T-helper 1 cell treated with Interleukin-12 subunit alpha and Interleukin-12 subunit beta and Interleukin-4 antibody, amounts not matched to agents 30 μg/mL and 1 μg/mL, for 36 hours (primary cell): ENCODE measurements at regions not wholly inside any gene's neighbourhood (a gene's known extent, or its start where the extent isn't known, plus 50 kb on each side); places are given as distances from the start of the nearest gene placed in this dataset.
"Not testable (repeated sequence)": the region's sequence is repeated elsewhere in the genome, so short reads cannot be mapped to it uniquely, and the experiment has no call there.

Experiments used
- H3K27ac Mint-ChIP-seq: one replicate; pipeline ENCODE4 v1.8.0; 2021; ENCODE audit warnings: mild to moderate bottlenecking, mixed read lengths
- H3K27me3 Mint-ChIP-seq: one replicate; pipeline ENCODE4 v1.8.0; 2021; ENCODE audit warnings: low read depth, mixed read lengths
- H3K36me3 Mint-ChIP-seq: one replicate; pipeline ENCODE4 v1.8.0; 2021; ENCODE audit warnings: low read depth, mixed read lengths
- H3K4me1 Mint-ChIP-seq: one replicate; pipeline ENCODE4 v1.8.0; 2021; ENCODE audit warnings: low read depth, mixed read lengths
- H3K4me3 Mint-ChIP-seq: one replicate; pipeline ENCODE4 v1.8.0; 2021; ENCODE audit warnings: mild to moderate bottlenecking, moderate library complexity, mixed read lengths
- H3K9me3 Mint-ChIP-seq: one replicate; pipeline ENCODE4 v1.8.0; 2021; ENCODE audit warnings: mixed read lengths

DNA sequence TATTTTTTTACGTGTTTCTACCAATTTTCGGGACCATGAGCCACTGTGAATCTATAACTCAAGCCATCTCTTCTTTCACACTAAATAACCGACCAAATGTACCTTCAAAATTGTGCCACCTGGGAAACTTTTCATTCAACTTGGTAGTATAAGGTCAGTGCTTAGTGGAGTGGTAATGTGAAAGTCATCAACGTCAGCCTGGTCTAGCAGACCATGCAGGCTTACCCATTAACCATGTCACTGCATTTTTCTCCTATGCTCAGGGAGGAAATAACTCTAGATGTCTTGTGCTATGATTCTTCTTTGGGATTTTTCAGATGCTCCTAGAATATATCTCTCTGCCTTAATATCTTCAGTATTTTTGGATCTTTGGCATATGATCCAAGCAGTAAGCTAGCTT, 1075.4 kb upstream of the POT1 start:
- Mint-ChIP-seq H3K36me3 (no peaks in the 10 kb centered on the region), H3K27me3 (no peaks in the 10 kb centered on the region), H3K27ac (no peak overlapping the region), H3K9me3 (no peaks in the 10 kb centered on the region), H3K4me1 (no peaks in the 10 kb centered on the region), H3K4me3 (no peak overlapping the region)

DNA sequence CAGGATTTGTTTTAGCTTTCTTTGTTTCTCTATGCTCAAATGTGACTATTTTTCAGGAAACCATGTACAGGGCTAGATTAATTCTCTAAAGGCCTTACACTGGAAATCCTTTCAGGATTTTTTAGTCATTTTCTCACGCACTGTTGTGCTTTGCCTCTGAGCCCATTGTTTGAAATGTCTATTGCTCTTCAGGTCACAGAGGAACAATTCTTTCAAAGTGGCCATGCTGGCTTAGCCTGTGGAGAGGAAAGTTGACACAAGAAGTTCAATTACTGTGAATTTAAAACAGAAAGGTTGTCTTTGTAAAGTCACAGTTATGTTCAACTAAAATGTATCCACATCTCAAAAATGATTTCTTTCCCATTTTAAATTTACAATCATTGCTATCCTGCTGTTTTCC, 1071.7 kb upstream of the POT1 start:
- Mint-ChIP-seq H3K27ac (no peak overlapping the region), H3K9me3 (peaks cover 5% of the 10 kb centered on the region), H3K27me3 (no peaks in the 10 kb centered on the region)

DNA sequence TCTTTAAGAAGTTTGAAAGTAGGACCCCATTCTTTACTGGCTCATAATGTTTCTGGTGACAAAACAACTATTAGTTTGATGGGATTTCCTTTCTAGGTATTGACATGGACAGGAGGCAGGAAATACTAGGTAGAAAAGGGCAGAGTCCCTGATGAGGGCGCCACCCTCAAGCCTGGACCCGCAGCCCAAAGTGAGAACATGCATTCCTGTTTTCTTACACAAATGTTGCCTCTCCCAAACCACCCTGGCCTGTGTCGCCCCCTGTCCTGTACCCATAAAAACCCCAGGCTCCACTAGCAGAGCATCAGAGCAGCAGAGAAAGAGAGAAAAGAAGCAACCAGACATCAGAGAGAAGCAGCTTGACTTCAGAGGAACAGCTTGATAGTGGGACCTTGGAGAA, 1055.2 kb upstream of the POT1 start:
- no peak overlapping the region for H3K27ac Mint-ChIP-seq
- no peaks in the 10 kb centered on the region for H3K36me3 Mint-ChIP-seq
- no peak overlapping the region for H3K4me3 Mint-ChIP-seq
- H3K4me1 Mint-ChIP-seq = no peaks in the 10 kb centered on the region
- peaks cover 10% of the 10 kb centered on the region for H3K9me3 Mint-ChIP-seq
- H3K27me3 Mint-ChIP-seq = no peaks in the 10 kb centered on the region

More for the DNA sequence above, 1071.7 kb upstream of the POT1 start:
- H3K4me3 Mint-ChIP-seq = no peak overlapping the region
- H3K4me1 Mint-ChIP-seq = no peaks in the 10 kb centered on the region
- no peaks in the 10 kb centered on the region for H3K36me3 Mint-ChIP-seq

DNA sequence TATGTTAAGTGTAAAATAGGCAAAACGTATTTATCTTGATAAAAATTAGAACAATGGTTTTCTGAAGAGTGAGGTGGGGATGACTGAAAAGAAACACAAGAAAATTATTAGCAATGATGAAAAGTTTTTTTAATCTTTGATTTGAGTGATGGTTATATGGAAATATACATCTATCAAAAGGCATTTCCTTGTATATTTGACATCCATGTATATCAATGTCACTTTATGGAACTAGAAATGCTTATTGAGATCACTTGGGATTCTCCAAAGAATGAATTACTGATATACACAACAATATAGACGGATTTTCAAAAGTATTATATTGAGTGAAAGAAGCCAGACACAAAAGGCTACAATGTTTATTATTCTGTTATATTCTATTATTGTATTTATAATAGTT, 1042.0 kb upstream of the POT1 start:
- Mint-ChIP-seq H3K9me3 (peaks cover 5% of the 10 kb centered on the region), H3K4me1 (no peaks in the 10 kb centered on the region), H3K4me3 (no peak overlapping the region), H3K27me3 (no peaks in the 10 kb centered on the region), H3K27ac (no peak overlapping the region), H3K36me3 (no peaks in the 10 kb centered on the region)

DNA sequence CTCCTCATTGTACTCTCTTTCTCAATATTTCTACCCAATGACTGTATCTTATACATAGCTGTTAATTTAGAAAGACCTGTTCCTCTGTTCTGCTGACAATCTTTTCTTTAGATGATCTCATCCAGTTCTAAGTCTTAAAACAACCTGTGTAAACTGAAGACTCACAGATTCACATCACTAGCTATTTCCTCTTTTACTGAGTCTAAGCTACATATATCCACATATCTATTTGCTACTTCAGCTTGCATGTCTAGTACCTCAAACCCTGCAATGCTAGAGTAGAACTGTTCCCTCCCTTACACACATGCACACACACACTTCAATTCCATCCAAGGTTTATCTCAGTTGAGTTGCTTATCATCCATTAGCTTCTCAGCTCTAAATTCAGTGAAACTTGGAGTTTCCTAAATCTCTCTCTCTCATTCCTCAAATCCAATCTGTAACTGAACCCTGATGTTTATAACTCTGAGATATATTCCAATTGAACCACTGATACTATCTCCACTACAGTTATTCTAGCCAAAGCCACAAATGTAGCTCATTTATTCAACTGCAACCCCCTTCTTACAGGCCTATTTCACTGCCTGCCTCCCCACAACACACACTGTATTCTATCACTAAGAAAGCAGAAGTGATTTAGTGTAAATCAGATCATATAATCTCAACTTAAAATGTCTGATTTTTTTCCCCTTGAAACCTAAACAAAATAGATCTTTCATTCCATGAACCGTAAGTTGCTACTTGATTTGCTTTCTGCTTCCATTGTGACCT, 1036.8 kb upstream of the POT1 start:
- Mint-ChIP-seq H3K36me3 (no peaks in the 10 kb centered on the region), H3K27ac (no peak overlapping the region), H3K4me3 (no peak overlapping the region), H3K27me3 (no peaks in the 10 kb centered on the region), H3K4me1 (no peaks in the 10 kb centered on the region), H3K9me3 (peaks cover 5% of the 10 kb centered on the region)

DNA sequence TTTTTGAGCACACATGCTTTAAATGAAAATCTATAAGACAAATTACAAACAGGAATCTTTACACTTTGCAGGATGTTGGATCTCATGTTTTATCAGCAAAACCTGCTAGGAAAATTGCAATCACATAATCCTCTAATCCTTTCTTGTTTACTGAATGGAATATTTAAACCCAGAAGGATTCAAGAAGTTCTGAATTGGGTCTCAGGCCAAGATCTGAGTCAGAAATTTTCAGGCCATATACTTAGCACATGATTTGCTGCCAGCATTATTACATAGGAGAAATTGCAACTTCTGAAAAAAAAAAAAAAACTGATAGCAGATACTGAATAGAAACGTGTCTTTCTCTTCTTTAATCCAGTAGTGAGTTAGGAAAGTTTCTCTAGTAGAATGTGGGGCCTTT, 1005.3 kb upstream of the POT1 start:
- Mint-ChIP-seq H3K4me1 (no peaks in the 10 kb centered on the region), H3K27ac (no peak overlapping the region), H3K9me3 (peaks cover 18% of the 10 kb centered on the region), H3K4me3 (no peak overlapping the region), H3K36me3 (no peaks in the 10 kb centered on the region), H3K27me3 (no peaks in the 10 kb centered on the region)

DNA sequence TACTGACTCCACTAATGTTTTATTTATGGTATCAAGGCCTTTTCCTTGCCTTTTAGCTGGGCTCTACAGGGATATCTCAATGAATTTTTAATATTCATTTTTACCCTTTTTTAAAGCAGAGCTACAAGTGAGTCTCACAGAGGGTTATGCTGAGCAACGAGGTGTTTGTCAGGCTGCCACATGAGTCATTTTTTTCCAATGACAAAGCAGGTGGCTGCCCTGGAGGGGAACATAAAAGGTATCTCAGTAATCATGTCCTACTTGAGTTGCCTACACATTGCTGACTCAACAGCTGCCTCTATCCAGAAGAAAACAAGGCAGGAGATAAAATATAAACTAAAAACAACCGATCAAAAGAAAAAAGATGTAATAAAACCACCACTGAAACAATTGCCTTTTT, 1004.9 kb upstream of the POT1 start:
- no peaks in the 10 kb centered on the region for H3K36me3 Mint-ChIP-seq
- no peaks in the 10 kb centered on the region for H3K4me1 Mint-ChIP-seq
- no peaks in the 10 kb centered on the region for H3K27me3 Mint-ChIP-seq
- no peak overlapping the region for H3K4me3 Mint-ChIP-seq
- no peak overlapping the region for H3K27ac Mint-ChIP-seq
- peaks cover 16% of the 10 kb centered on the region for H3K9me3 Mint-ChIP-seq

DNA sequence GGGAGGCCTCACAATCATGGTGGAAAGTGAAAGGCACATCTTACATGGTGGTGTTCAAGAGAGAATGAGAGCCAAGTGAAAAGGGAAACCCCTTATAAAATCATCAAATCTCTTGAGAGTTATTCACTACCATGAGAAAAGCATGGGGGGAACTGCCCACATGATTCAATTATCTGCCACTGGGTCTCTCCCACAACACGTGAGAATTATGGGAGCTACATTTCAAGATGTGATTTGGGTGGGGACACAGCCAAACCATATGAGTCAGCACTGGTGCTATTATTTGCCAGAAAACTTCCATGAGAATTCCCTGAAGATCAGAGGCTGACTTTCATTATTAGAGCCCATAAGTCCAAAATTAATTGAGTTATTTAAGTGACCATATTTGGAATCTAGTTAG, 1001.2 kb upstream of the POT1 start:
- Mint-ChIP-seq H3K4me3 (no peak overlapping the region), H3K27ac (no peak overlapping the region), H3K36me3 (no peaks in the 10 kb centered on the region), H3K4me1 (no peaks in the 10 kb centered on the region), H3K27me3 (no peaks in the 10 kb centered on the region), H3K9me3 (peaks cover 8% of the 10 kb centered on the region)

DNA sequence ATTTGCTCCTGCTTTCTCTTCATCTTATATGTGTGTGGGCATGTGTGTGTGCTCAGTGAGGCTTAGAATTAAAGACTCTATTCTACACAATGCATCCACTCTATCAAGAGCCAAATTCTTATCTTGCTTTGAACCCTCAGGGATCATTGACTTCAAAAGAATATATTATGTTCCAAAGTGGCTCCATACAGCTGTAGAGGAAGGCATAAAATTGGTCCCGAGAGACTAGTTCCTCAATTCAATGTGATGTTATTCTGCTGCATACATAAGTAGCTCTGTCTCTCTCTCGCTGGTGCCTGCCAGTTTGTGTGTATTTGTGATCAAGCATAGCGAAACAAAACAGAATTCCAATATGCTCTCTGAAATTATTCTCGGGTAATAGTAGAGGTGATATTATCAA, 997.9 kb upstream of the POT1 start:
- Mint-ChIP-seq H3K9me3 (peaks cover 4% of the 10 kb centered on the region), H3K27me3 (no peaks in the 10 kb centered on the region), H3K4me3 (no peak overlapping the region), H3K36me3 (no peaks in the 10 kb centered on the region), H3K4me1 (no peaks in the 10 kb centered on the region), H3K27ac (no peak overlapping the region)

DNA sequence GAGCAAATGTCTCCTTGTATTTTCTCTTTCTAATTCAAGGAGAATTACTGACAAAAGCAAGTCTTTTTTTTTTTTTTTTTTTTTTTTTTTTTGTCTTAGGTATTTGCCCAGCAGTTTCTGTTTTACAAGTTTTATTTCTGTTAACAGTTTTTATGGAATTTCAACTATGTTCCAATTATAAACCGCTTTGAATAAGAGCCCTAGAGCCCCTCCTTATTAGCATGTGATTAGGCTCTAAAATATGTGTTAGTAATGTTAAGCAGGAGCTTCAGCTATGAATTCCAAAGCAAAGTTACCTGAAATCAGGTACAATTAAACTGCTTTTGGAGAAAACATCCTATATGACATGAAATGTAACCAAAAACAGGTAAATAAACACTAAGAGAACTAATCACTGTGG, 997.0 kb upstream of the POT1 start:
- Mint-ChIP-seq H3K4me3 (no peak overlapping the region), H3K27me3 (no peaks in the 10 kb centered on the region), H3K27ac (no peak overlapping the region), H3K4me1 (no peaks in the 10 kb centered on the region), H3K36me3 (no peaks in the 10 kb centered on the region), H3K9me3 (peaks cover 4% of the 10 kb centered on the region)

DNA sequence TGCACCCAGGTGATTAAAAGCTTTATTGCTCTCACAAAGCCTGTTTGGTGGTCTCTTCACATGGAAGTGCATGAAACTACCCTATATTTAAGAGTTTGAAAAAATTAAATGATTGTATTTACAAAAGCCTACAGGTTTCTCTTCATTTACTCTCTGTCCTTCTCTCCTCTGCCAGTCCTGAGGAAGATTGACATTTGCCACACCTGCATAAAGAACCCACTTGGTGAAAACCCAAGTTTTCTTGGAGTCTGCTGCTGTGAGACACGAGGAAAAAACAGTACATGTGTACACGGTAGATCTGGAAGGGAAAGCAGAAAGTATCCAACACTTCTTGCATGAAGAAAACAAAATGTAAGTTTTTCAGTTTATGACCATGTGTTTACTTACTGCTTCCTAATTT, 994.4 kb upstream of the POT1 start:
- Mint-ChIP-seq H3K9me3 (peaks cover 8% of the 10 kb centered on the region), H3K4me1 (no peaks in the 10 kb centered on the region), H3K27ac (no peak overlapping the region), H3K27me3 (no peaks in the 10 kb centered on the region), H3K4me3 (no peak overlapping the region), H3K36me3 (no peaks in the 10 kb centered on the region)

DNA sequence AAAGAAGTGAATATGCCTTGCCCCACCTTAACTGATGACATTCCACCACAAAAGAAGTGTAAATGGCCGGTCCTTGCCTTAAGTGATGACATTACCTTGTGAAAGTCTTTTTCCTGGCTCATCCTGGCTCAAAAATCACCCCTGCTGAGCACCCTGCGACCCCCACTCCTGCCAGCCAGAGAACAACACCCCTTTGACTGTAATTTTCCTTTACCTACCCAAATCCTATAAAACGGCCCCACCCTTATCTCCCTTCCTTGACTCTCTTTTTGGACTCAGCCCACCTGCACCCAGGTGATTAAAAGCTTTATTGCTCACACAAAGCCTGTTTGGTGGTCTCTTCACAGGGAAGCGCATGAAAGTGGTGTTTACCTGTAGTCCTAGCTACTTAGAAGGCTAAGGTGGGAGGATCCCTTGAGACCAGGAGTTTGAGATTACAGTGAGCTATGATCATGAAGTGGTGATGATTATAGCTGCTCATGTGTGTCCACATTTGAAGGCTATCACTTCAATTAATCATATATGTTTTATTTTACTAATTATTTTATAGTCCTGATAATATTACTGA, 985.8 kb upstream of the POT1 start:
- H3K36me3 Mint-ChIP-seq, H3K4me3 Mint-ChIP-seq, H3K27ac Mint-ChIP-seq, H3K4me1 Mint-ChIP-seq, H3K27me3 Mint-ChIP-seq: not testable (repeated sequence)
- peaks cover 31% of the 10 kb centered on the region for H3K9me3 Mint-ChIP-seq

DNA sequence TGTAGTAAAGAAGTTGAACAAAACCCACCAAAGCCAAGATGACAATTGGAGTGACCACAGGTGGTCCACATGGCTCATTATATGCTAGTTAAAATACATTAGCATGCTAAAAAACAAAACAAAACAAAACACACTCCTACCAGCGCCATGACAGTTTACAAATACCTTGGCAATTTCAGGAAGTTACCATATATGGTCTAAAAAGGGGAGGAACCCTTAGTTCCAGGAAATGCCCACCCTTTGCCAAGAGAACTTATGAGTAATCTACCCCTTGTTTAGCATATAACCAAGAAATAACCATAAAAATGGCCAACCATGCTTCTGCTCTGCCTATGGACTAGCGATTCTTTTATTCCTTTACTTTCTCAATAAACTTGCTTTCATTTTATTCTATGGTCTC, 979.1 kb upstream of the POT1 start:
- Mint-ChIP-seq H3K4me3 (no peak overlapping the region), H3K36me3 (no peaks in the 10 kb centered on the region), H3K9me3 (peaks cover 21% of the 10 kb centered on the region), H3K27ac (no peak overlapping the region), H3K27me3 (no peaks in the 10 kb centered on the region), H3K4me1 (no peaks in the 10 kb centered on the region)

DNA sequence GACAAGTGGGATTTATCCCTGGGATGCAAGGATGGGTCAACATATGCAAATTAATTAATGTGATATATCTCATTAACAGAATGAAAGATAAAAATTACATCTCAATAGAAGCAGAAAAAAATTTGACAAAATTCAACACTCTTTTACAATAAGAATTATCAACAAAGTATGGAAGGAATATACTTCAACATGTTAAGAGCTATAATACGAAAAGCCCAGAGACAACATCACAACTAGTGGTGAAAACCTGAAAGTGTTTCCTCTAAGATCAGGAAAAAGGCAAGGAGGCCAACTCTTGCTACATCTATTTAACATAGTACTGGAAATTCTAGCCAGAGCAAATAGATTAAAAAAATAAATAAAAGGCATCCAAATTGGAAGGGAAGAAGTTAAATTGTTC, 970.0 kb upstream of the POT1 start:
- Mint-ChIP-seq H3K4me1 (no peaks in the 10 kb centered on the region), H3K9me3 (peaks cover 9% of the 10 kb centered on the region), H3K27ac (no peak overlapping the region)

DNA sequence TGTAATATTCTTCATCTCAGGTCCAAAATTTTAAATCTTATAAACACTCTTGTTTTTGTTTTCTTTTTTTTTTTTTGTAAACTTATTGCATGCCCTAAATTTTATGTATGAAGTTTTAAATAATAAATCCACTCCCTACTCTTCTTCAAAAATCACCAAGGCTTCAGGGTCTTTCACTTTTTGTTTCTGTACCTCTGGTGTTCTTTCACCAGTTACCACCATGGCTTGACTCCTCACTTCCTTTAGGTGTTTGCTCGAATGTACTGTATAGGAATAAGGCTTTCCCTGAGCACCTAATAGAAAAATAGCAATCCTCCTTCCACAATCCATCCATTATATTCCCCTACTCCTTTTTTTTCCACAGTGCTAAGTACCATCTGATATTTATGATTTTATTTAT, 962.8 kb upstream of the POT1 start:
- Mint-ChIP-seq H3K4me3 (no peak overlapping the region), H3K36me3 (no peaks in the 10 kb centered on the region), H3K9me3 (peaks cover 9% of the 10 kb centered on the region), H3K27ac (no peak overlapping the region), H3K4me1 (no peaks in the 10 kb centered on the region), H3K27me3 (no peaks in the 10 kb centered on the region)

More for the DNA sequence above, 970.0 kb upstream of the POT1 start:
- no peaks in the 10 kb centered on the region for H3K27me3 Mint-ChIP-seq
- H3K36me3 Mint-ChIP-seq = no peaks in the 10 kb centered on the region
- no peak overlapping the region for H3K4me3 Mint-ChIP-seq
